Kidney glomerular epithelial cell (primary cell): ENCODE measurements at regions not wholly inside any gene's neighbourhood (a gene's known extent, or its start where the extent isn't known, plus 50 kb on each side); places are given as distances from the start of the nearest gene placed in this dataset.
"Not testable (repeated sequence)": the region's sequence is repeated elsewhere in the genome, so short reads cannot be mapped to it uniquely, and the experiment has no call there.

Experiments
- DNase-seq: peaks from one replicate; lab custom pipeline; 2025; lab: John Stamatoyannopoulos, UW

DNA sequence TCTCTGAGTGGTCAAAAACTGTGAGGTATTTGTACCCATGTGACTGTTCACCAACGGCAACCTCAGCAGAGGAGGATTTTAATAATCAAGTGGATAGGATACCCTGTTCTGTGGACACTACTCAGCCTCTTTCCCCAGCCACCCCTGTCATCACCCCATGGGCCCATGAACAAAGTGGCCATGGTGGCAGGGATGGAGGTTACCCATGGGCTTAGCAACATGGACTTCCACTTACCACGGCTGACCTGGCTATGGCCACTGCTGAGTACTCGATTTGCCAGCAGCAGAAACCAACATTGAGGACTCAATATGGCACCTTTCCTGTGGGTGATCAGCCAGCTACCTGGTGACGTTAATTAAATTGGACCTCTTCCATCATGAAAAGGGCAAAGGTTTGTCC is 1782.7 kb downstream of the PLA2G4A start:
- no peak for DNase-seq

DNA sequence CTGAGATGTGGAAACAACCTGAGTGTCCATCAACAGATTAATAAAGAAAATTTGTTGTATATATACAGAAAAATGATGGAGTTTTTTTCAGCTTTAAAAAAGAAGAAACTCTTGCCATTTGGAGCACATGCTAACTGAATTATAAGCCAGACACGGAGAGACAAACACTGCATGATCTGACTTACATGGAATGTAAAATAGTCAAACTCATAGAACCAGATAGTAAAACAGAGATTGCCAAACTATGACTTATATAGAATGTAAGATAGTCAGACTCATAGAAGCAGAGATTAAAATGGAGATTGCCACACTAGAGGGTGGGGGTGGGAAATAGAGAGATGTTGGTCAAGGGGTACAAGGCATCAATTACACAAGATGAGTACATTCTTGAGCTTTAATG is 1786.6 kb downstream of the PLA2G4A start:
- no peak for DNase-seq

DNA sequence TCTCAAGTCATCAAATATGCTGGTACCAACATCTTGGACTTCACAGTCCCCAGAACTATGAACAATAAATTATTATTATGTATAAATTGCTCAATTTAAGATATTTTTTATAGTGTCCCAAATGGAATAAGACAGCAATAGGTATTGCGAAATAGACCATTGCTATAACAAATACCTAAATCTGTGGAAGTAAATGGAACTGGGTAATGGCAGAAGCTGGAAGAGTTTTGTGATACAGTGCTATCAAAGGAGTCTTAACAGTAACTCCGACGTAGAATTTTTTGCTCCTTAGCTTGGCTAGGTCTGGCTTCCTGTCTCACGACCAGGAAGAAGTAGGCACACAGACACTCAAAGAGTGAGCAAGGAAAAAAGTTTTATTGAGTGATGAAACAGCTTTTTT is 1791.5 kb downstream of the PLA2G4A start:
- DNase-seq, result no peak

DNA sequence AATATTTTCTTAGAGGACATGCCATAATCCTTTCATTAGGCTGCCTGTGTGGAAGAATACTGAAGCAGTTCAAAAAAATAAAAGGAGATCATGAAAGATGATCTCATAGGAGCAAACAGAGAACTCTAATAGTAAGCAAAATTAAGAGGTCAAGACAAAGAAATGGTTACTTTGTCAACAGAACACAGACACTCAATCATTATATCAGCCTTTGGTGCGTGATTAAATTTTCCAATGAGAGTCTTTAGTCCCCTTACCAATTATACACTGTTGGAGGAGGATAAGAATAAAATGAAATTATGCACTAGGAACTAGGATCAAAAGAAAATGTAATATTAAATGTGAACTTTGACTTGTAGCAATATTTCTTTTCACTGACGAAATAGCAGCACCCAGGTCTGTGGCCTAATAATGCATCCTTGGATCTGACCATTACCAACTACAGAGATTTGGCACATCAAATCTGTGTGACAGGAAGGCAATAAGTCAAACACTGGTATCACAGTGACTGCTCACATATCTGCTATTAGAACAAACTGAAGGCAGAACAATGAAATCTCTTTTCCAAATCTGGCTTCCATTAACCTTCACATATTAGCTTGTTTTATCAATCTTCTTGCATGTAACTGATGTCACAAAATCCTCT is 1812.9 kb downstream of the PLA2G4A start:
- no peak for DNase-seq

DNA sequence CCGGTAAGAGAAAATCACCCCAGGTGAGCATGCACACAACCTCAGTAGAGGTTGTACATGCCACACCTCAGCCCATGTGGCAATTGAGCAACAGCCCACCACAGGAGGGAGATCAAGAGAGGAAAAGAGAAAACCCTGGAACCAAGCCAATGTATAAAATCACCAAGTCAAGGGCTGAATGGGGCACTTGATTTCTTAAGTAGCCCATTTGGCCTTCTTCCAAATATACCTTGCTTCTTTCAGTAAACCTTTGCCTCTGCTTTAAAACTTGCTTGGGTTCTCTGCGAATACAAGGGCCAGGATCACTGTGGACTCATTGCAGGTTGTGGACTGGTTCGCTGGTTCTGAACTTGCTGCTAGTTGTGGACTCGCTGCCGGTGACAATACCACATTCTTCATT is 1814.0 kb downstream of the PLA2G4A start:
- DNase-seq, result no peak

- DNase-seq, result no peak
These were observed 1823.9 kb downstream of the PLA2G4A start for GRCh38 chr1:188652678-188653077.

GRCh38 chr1:188655966-188656365 is 1821.7 kb downstream of the BRINP3 start:
- not testable (repeated sequence) for DNase-seq

DNA sequence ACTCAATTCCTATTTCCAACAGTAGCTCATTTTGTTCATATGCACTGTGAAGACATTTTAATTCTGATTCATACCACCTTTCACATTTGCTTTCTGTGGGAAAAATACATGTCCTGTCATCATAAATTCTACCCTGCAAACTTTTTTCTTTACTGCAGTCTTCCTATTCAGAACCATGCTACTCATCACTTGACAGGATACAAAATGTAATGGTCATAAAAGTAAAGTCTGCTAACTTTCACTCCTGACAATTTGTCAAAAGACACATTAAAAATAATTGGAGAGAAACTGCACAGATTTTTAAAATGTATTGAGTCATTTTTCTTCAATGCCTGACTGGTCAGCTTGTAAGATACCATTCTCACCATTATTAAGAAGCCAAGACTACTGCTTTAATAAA is 1817.1 kb downstream of the BRINP3 start:
- no peak for DNase-seq

DNA sequence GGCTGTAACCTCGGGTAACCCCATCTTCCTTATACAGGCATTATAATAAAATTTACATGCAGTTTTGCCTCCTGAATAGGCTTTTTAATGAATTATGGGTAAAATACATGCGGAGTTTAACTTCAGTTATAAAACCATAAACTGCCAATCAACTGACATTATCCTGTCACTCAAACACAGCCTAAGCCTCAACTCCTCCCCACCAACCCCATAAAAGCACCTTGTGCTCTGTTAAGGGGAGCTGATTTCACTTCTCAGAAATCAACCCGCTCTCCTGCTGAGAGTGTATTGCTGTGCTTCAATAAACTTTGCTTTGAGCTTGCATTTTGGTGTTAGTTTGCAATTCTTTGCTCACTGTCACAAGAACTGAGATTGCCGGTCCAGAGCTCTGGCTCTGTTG is 1812.2 kb downstream of the BRINP3 start:
- DNase-seq, result no peak

DNA sequence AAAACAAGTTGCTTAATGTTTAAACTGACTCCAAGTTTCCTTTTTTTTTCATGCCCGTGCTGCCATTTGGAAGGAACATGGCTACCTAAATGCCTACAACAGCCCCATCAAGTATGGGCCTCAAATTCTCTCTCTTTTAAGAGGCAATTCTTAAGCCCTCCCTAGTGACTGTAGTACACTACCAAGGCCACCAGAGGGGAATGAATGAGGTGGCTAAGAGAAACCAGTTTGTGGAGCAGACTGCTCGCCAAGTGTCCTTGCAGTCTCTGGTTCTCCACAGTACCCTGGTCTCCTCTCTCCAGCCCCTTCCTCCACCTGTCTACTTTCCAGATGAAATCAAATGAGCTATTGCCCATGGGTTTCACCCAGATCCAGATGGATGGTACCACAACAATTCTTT is 1809.6 kb downstream of the BRINP3 start:
- DNase-seq, result no peak

- no peak for DNase-seq
These were observed 1807.8 kb downstream of the BRINP3 start for GRCh38 chr1:188669728-188670382.

- no peak for DNase-seq
These were observed 1806.8 kb downstream of the BRINP3 start for GRCh38 chr1:188670837-188671236.

DNA sequence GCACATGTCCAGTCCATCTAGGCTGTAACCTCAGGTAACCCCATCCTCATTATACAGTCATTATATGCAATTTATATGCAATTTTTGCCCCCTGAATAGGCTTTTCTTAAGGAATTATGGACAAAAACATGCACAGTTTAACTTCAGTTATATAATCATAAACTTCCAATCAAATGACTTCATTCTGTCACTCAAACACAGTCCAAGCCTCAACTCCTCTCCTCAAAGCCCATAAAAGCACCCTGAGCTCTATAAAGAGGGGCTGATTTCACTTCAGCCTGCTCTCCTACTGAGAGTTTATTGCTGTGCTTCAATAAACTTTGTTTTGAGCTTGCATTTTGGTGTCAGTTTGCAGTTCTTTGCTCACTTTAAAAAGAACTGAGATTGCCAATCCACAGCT is 1805.5 kb downstream of the BRINP3 start:
- DNase-seq, result no peak

- no peak for DNase-seq
These were observed 1788.1 kb downstream of the BRINP3 start for GRCh38 chr1:188689542-188689941.

- DNase-seq, result no peak
These were observed 1777.5 kb downstream of the BRINP3 start for GRCh38 chr1:188700116-188700515.

GRCh38 chr1:188706742-188707141 is 1770.9 kb downstream of the BRINP3 start:
- peak; percentile 12 for DNase-seq

GRCh38 chr1:188708795-188709535 is 1768.7 kb downstream of the BRINP3 start:
- DNase-seq, result no peak

DNA sequence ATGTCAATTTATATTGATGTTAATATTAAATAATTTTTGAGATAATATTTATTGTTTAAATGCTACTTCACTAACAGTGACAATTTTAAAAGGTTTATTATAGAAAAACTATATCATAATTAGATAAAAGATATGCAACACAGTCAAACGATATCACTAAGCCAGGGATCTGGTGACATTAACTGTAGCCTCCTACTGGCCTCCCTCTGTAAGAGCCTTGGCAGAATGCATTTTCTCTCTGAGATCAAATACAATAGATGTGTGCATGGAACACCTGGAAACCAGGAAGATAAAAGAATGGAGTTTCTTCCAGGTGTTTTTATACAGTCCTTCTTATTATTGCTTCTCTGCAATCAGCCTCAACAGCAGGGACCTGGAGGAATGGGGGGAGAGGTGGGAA is 1762.1 kb downstream of the BRINP3 start:
- DNase-seq, result no peak

GRCh38 chr1:188719735-188720134 is 1757.9 kb downstream of the BRINP3 start:
- no peak for DNase-seq

GRCh38 chr1:188723332-188724020 is 1754.2 kb downstream of the BRINP3 start:
- no peak for DNase-seq

- DNase-seq, result no peak
These were observed 1748.6 kb downstream of the BRINP3 start for GRCh38 chr1:188729039-188729438.

DNA sequence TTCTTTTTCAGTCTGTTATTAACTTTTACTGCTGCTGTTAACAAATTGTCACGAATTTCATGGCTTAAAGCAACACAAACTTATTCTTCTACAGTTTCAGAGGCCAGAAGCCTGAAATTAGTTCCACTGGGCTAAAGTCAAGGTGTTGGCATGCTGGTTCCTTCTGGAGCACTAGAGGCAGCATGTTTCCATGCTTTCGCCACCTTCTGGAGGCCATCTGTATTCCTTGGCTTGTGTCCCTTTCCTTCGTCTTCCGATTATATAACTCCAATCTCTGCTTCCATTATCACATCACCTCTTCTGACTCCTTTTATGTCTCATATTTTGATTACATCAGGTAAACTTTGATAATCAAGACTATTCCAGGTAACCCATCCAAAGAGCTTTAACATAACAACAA is 1742.1 kb downstream of the BRINP3 start:
- DNase-seq, result no peak

DNA sequence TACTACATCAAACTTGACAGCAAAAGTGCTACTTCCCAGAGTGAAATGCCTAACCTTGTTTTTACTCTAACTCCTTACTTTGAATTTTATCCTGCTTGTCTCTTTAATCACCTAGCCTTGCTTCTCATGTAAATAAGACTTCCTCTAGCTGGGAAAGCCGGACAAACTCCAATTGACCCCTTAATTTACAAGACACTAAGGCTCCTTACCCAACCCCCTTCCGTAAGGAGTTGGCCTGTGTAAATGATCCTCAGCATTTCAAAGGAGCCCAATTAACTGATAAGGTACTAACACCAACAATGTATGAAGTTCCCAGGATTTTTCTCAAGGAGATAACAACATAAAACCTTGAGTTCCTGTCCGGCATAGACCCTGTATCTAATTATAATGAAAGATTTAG is 1728.4 kb downstream of the BRINP3 start:
- DNase-seq, result not testable (repeated sequence)
